Esophagus squamous epithelium (tissue), 5 donors: ENCODE measurements at regions not wholly inside any gene's neighbourhood (a gene's known extent, or its start where the extent isn't known, plus 50 kb on each side); places are given as distances from the start of the nearest gene placed in this dataset.

ENCODE experiments used
- DNase-seq: peaks from one replicate; lab custom pipeline; 2025; lab: John Stamatoyannopoulos, UW
- H3K27ac ChIP-seq, 4 donors: fragments of 200-600 bp; sonication (generic); one replicate each; pipeline ENCODE4 v1.5.1; 2016 to 2019; ENCODE audit warnings: mild to moderate bottlenecking in 1 of 4
- H3K27me3 ChIP-seq, 4 donors: fragments of 200-600 bp; sonication (generic); 1 replicate in 3 of 4; 2 replicates in 1 of 4; pipeline versions ENCODE4 v1.5.1 to v1.6.0; 2017 to 2021; ENCODE audit warnings: antibody characterized with exemption in 1 of 4
- H3K36me3 ChIP-seq, 3 donors: fragments of 200-600 bp; sonication (generic); one replicate each; pipeline ENCODE4 v1.5.1; 2016 to 2019
- H3K4me1 ChIP-seq, 3 donors: fragments of 200-600 bp; sonication (generic); one replicate each; pipeline ENCODE4 v1.5.1; 2017 to 2019
- H3K4me3 ChIP-seq, 4 donors: fragments of 200-600 bp; sonication (generic); 1 replicate in 3 of 4; 2 replicates in 1 of 4; pipeline ENCODE4 v1.5.1; 2016 to 2019; ENCODE audit warnings: mild to moderate bottlenecking in 2 of 4, moderate library complexity in 1 of 4
- H3K9me3 ChIP-seq, 3 donors: fragments of 200-600 bp; sonication (generic); one replicate each; pipeline ENCODE4 v1.5.1; 2016 to 2019
- POLR2A ChIP-seq, 4 donors: fragments of 450-650 bp; IDR thresholded peaks; one replicate each; pipeline ENCODE4 v1.6.1; 2017; ENCODE audit warnings: antibody characterized with exemption in 4 of 4, mild to moderate bottlenecking in 4 of 4, moderate library complexity in 3 of 4
- WGBS, 2 donors: methylation state at CpG; one replicate each; pipeline ENCODE4 v1.1.5; 2018; 5-methylcytosine and 5-hydroxymethylcytosine counted together
- intact Hi-C: fragments of 100-400 bp; cut with DNase I; formaldehyde crosslinking; loops from one replicate; pipeline ENCODE4 v1.15.0; 2022
- TF ChIP-seq, protein P1 (sequence below), 6 experiments: fragments of 450-650 bp in 4 of 6; fragments of 200-600 bp in 2 of 6; sonication (generic) in 2 of 6; IDR thresholded peaks; one replicate each; pipeline ENCODE4 v1.5.1; 2016 to 2019; ENCODE audit warnings: antibody characterized with exemption in 6 of 6, mild to moderate bottlenecking in 4 of 6, moderate library complexity in 4 of 6
- donor health status: DM: yes; HTN: yes; CAD: no.

DNA sequence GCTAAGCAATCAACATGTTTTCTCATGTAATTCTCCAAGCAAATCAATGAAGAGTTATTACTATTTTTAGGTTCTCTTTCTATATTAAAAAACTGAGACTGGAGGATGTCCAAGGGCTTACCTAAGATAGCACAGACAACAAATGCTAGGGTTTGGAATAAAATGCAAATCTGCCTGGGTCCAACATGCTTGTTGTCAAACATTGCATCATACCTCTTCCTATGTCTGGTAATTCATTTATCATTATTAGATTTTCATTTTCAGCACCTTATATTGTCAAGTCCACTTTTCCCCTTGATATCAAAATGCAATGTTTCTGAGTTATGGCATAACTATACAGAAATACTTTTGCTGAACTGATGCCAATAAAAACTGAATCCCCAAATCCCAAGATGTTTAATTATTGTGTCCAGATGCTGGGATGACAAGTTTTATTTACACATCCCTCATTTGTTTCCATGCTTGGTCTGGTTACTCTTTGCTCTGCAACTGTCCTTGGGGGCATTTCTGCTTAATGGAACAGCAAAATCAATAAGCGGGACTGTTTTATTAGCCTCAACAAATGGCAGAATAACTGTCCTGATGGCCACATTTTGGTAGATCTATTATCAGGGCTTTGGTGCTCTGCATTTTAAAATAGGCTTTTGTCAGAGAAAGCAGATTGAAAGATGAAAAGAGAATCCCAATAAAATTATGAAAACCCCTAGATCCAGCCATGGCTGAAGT is 86.0 kb downstream of the C11orf87 start:
- no peak for TF ChIP-seq POLR2A (IDR thresholded peaks at IDR 0.05)
- TF ChIP-seq, protein P1, sequence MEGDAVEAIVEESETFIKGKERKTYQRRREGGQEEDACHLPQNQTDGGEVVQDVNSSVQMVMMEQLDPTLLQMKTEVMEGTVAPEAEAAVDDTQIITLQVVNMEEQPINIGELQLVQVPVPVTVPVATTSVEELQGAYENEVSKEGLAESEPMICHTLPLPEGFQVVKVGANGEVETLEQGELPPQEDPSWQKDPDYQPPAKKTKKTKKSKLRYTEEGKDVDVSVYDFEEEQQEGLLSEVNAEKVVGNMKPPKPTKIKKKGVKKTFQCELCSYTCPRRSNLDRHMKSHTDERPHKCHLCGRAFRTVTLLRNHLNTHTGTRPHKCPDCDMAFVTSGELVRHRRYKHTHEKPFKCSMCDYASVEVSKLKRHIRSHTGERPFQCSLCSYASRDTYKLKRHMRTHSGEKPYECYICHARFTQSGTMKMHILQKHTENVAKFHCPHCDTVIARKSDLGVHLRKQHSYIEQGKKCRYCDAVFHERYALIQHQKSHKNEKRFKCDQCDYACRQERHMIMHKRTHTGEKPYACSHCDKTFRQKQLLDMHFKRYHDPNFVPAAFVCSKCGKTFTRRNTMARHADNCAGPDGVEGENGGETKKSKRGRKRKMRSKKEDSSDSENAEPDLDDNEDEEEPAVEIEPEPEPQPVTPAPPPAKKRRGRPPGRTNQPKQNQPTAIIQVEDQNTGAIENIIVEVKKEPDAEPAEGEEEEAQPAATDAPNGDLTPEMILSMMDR (IDR thresholded peaks at IDR 0.05), result no peak
- intact Hi-C loops, result no loop called here
- H3K4me3 ChIP-seq, result no peak overlapping the region
- peaks cover 0 to 6% (median 0%) of the 10 kb centered on the region in 3 donors for H3K4me1 ChIP-seq
- H3K27me3 ChIP-seq, result no peaks in the 10 kb centered on the region
- no peaks in the 10 kb centered on the region for H3K36me3 ChIP-seq
- DNase-seq, result no peak
- no peaks in the 10 kb centered on the region for H3K9me3 ChIP-seq
- WGBS, 2 donors, result 77 to 79% methylated on average over 1 of the region's 1 CpG
- H3K27ac ChIP-seq, result no peak overlapping the region

DNA sequence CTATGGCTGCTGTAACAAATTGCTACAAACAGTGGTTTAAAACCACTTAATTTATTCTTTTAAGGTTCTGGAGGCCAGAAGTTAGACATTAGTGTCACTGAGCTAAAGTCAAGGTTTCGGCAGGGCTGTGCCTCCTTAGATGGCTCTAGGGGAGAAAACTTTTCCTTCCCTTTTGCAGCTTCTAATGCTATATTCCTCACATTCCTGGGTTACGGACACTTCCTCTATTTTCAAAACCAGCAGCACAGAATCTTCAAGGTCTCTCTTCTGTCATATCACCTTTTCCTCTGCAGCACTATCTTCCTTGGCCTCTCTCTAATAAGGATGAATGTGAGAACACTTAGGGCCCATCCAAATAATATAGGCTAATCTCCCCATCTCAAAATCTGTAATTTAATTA is 87.0 kb downstream of the C11orf87 start:
- Histone ChIP-seq H3K27me3 (no peaks in the 10 kb centered on the region), H3K9me3 (no peaks in the 10 kb centered on the region), H3K4me1 (peaks cover 0 to 6% (median 0%) of the 10 kb centered on the region in 3 donors), H3K4me3 (no peak overlapping the region), H3K27ac (no peak overlapping the region), H3K36me3 (no peaks in the 10 kb centered on the region)
- intact Hi-C loops, result no loop called here
- no peak for DNase-seq
- no peak for TF ChIP-seq POLR2A (IDR thresholded peaks at IDR 0.05)
- TF ChIP-seq, protein P1 (IDR thresholded peaks at IDR 0.05), result no peak
- WGBS, 2 donors, result 67 to 71% methylated on average over 2 of the region's 2 CpGs

DNA sequence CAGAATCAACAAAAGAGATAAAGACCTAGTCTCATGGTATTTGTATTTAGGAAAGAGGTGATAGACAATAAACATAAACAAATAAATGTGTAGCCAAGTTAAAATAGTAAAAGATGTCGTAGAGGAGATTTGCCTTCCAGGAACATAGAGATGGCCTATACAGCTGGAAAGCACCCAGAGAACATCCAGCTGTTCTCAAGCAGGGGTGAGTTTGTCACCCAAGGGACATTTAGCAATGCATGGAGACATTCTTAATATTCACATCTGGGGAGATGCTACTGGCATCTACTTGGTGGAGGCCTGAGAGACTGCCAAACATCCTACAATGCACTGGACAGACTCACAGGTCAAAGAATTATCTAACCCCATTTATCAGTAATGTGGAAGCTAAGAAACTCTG is 88.3 kb downstream of the C11orf87 start:
- Histone ChIP-seq H3K4me1 (peaks cover 0 to 6% (median 0%) of the 10 kb centered on the region in 3 donors), H3K4me3 (no peak overlapping the region), H3K27me3 (no peaks in the 10 kb centered on the region), H3K36me3 (no peaks in the 10 kb centered on the region), H3K9me3 (no peaks in the 10 kb centered on the region), H3K27ac (no peak overlapping the region)
- DNase-seq, result no peak
- intact Hi-C loops, result no loop called here
- 31 to 79% methylated on average over 1 of the region's 1 CpG for WGBS, 2 donors
- TF ChIP-seq, protein P1 (IDR thresholded peaks at IDR 0.05), result no peak
- TF ChIP-seq POLR2A (IDR thresholded peaks at IDR 0.05), result no peak

DNA sequence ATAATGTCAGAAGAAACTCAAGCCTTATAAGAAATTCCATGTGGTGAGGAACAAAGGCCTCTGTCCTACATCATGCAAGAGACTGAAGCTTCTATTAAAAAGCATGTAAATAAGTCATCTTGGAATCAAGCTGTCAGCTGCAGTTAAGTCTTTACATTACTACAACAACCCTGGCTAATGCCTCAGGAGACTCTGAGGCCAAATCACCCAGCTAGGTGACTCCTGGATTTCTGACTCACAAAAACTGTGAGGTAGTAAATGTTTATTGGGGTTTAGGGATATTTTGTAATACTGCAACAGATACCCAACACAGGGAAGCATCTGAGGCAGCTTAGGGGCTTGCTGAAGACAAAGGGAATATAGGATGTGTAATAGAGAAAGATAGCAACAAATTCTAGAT is 89.6 kb downstream of the C11orf87 start:
- H3K4me1 ChIP-seq, result peaks cover 0 to 6% (median 0%) of the 10 kb centered on the region in 3 donors
- no peaks in the 10 kb centered on the region for H3K36me3 ChIP-seq
- TF ChIP-seq POLR2A (IDR thresholded peaks at IDR 0.05), result no peak
- TF ChIP-seq, protein P1 (IDR thresholded peaks at IDR 0.05), result no peak
- no peaks in the 10 kb centered on the region for H3K9me3 ChIP-seq
- no peaks in the 10 kb centered on the region for H3K27me3 ChIP-seq
- intact Hi-C loops, result no loop called here
- no peak overlapping the region for H3K4me3 ChIP-seq
- DNase-seq, result no peak
- no peak overlapping the region for H3K27ac ChIP-seq

DNA sequence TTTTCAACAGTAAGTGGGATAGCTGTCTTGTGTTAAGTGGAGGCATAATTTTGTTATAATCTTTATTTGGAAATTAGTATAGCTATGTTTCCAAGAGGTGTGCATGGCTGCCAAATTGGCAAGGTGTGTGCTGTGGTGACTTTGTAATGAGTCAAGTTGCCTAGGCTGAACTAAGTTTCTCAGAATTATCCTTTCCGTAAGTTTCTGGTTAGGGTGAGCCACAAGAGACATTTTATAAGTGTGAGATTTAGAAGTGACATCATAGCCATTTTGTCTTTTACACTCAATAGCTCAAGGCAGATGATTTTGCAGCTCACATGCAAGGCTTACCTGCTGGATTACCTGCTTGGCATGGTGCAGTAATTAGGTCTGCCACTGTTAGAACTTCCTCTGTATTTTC is 90.3 kb downstream of the C11orf87 start:
- H3K4me1 ChIP-seq, result peaks cover 0 to 6% (median 0%) of the 10 kb centered on the region in 3 donors
- H3K27ac ChIP-seq, result no peak overlapping the region
- intact Hi-C loops, result no loop called here
- no peaks in the 10 kb centered on the region for H3K27me3 ChIP-seq
- TF ChIP-seq, protein P1 (IDR thresholded peaks at IDR 0.05), result no peak
- TF ChIP-seq POLR2A (IDR thresholded peaks at IDR 0.05), result no peak
- H3K4me3 ChIP-seq, result no peak overlapping the region
- no peaks in the 10 kb centered on the region for H3K36me3 ChIP-seq
- no peaks in the 10 kb centered on the region for H3K9me3 ChIP-seq
- no peak for DNase-seq
- 23 to 47% methylated on average over 1 of the region's 1 CpG for WGBS, 2 donors
